MM.1S (cell line): ENCODE measurements at regions not wholly inside any gene's neighbourhood (a gene's known extent, or its start where the extent isn't known, plus 50 kb on each side); places are given as distances from the start of the nearest gene placed in this dataset.

Experiments
- EZH2 ChIP-seq: fragments of 300-600 bp; sonication (generic); optimal IDR thresholded peaks from 2 replicates; pipeline ENCODE3; 2017; ENCODE audit warnings: low read depth, mild to moderate bottlenecking, antibody characterized with exemption, low read length, mixed read lengths
- EZH2phosphoT487 ChIP-seq: fragments of 300-600 bp; sonication (generic); IDR thresholded peaks from 2 replicates; pipeline ENCODE4 v1.6.1; 2018; ENCODE audit warnings: antibody characterized with exemption, low read length
- TF ChIP-seq, protein P1 (sequence below): fragments of 300-600 bp; sonication (generic); IDR thresholded peaks from 2 replicates; pipeline ENCODE4 v1.5.1; 2016; ENCODE audit warnings: antibody characterized with exemption, low read length, mixed read lengths

DNA sequence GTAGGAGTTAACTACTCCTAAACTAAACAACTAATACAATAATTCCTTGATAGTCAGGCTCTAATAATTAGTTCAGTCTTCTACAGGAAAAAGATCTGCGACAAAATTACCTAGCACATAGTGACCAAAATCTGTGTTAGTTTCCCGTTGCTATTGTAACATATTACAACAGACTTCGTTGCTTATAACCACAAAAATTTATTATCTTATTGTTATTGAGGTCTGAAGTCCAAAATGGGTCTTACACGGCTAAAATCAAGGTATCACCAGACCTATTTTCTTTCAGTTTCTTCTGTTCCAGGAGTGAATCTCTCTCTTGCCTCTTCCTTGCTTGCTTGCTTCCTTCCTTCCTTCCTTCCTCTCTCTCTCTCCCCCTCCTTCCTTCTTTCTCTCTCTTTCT is 993.6 kb upstream of the SPRY2 start:
- TF ChIP-seq, protein P1, sequence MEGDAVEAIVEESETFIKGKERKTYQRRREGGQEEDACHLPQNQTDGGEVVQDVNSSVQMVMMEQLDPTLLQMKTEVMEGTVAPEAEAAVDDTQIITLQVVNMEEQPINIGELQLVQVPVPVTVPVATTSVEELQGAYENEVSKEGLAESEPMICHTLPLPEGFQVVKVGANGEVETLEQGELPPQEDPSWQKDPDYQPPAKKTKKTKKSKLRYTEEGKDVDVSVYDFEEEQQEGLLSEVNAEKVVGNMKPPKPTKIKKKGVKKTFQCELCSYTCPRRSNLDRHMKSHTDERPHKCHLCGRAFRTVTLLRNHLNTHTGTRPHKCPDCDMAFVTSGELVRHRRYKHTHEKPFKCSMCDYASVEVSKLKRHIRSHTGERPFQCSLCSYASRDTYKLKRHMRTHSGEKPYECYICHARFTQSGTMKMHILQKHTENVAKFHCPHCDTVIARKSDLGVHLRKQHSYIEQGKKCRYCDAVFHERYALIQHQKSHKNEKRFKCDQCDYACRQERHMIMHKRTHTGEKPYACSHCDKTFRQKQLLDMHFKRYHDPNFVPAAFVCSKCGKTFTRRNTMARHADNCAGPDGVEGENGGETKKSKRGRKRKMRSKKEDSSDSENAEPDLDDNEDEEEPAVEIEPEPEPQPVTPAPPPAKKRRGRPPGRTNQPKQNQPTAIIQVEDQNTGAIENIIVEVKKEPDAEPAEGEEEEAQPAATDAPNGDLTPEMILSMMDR = no peak
- TF ChIP-seq EZH2 (no peak), EZH2phosphoT487 (no peak)
